ENCODE measurements at regions not wholly inside any gene's neighbourhood (a gene's known extent, or its start where the extent isn't known, plus 50 kb on each side); places are given as distances from the start of the nearest gene placed in this dataset.

GRCh38 chr1:38375035-38375434, 328.4 kb upstream of the POU3F1 start:
- DNase-seq: no peak

- DNase-seq: no peak
Measured at GRCh38 chr1:38371505-38371844, 324.9 kb upstream of the POU3F1 start.

DNA sequence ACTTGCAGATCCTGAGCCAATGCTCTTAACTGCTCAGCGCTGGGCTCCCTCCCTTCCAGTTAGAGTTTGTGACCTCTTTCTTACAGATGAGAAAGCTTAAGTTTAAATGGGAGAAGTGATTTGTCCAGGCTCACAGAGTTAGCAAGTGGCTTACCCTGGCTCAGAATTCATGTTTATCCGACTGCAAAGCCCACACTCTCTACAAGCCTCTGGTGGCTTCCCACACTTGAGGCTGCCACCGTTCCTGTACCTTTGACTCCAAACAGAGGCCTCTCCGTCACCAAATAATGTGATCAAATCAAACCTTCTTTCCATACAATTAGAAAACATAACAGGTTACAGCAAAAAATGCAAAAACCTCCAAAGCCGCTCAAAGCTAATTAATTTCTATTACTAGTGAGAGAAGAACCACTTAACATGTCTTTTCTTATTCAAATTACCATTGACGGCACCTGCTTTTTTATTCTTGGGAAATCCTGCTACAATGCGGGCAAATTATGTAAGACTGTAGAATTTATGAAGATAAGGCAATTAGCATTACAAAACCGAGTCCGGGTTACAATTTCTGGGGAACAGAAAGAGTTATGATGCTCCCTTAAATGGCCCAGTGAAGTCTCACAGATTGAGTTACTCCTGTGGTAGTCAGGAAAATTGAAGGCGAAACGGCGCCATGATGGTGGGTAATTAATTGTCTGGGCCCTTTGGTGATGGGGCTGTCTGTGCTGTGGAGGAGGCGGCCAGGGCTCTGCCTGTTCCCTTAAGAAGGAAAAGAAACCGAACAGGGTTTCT, 324.3 kb upstream of the POU3F1 start:
- DNase-seq: no peak

DNA sequence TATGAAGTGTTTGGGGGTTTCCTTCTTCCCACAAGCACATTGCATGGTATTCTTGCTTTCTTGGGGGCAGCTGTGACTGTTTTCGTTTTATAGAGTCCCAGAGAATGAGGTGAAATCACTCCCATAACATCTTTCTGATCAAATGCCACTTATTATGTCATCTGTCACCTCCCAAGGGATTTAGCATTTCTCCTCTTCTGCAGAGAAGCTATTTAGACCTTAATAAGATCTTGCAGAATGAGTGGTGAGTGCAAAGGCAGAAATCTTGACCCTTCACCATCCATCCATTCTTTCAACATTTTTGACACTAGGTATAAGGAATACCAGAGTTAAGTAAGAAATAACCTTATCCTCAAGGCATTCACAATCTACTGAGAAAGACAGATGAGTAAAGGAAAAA, 318.6 kb upstream of the POU3F1 start:
- DNase-seq: no peak

DNA sequence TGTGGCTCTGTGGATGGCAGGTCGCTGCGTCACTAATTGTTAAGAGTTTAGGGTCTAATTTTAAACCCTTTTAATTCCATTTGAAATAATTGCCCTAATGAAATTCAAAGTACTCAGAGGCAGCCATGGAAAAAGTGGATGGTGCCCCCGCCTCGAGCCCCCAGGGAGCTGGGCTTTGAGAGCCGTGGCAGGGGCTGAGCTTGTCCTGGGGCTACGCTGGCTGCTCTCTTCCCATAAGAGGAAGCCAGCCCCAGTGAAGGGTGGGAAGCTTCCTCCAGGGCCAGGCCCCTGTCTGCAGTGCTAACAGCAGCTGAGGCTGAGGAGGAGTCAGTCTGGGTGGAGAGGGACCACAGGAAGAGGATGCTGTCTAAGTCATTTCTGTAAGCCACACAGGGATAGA, 315.0 kb upstream of the POU3F1 start:
- no peak for DNase-seq

DNA sequence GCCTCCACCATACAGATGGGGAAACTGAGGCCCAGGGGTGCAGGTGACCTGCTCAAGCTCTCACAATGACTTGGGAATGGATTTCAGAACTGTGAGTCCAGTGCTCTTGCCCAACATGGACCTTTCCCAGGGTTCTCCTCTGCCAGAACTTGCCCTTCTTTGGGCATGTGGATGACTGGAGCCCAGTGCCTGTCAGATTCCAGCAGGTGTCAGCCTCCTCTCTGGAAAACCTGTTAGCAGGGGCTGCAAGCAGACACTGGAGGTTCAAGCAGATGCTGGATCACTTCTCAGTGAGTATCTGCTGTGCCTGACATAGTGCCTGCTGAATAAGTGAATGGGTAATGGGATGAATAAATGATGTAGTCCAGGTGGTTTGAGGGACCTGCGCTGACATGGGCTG, 314.2 kb upstream of the POU3F1 start:
- no peak for DNase-seq

GRCh38 chr1:38353956-38354355, 307.4 kb upstream of the POU3F1 start:
- DNase-seq: no peak

GRCh38 chr1:38352869-38353268, 306.3 kb upstream of the POU3F1 start:
- no peak for DNase-seq

DNA sequence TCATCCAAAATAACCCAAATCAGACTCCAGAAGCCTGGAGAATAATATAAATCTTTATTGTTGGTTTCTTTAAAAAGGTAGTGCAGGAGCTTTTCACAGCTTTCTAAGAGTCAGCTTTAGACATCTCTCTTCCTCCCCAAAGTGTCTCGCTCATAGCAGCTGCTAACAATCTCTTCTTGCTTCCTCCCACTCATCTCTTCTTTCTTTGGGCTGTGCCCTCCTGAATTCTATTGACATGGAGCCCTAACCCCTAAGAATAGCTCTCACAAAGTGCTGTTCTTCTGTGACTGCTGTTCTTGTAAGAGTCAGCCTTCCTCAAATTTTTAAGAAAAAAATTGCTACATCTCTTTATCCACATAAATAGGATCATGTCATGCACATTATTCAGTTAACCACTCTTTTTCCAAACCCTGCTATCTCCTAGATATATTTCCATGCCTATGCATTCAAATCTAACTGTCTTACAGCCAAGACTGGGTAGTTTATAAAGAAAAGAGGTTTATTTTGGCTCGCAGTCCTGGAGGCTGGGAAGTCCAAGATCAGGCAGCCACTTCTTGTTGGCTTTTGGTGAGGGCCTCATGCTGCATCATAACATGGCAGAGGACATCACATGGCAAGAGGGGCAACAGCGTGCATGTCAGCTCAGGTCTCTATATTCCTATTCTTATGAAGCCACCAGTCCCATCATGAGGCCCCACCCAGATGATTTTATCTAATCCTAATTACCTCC, 301.0 kb upstream of the POU3F1 start:
- DNase-seq: no peak

DNA sequence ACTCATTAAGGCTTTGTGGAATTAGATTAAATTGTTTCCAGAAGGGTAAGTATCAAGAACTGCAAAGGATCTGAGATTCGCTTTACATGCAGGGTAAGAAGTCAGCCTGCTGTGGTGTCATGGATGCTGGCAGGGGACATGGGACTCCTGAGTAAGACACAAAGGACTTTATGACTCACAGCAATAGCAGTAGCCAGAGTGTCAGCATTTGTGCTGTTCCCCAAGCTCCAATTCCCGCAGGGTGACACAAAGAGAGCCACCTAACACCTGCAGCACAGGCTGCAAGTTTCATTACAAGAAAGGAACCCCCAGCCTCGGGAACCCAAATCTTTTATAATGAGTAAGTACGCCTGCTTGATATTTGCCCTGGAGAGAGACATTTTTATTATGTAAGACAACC, 298.1 kb upstream of the POU3F1 start:
- DNase-seq: no peak

- no peak for DNase-seq
Measured at GRCh38 chr1:38341694-38342093, 295.1 kb upstream of the POU3F1 start.

DNA sequence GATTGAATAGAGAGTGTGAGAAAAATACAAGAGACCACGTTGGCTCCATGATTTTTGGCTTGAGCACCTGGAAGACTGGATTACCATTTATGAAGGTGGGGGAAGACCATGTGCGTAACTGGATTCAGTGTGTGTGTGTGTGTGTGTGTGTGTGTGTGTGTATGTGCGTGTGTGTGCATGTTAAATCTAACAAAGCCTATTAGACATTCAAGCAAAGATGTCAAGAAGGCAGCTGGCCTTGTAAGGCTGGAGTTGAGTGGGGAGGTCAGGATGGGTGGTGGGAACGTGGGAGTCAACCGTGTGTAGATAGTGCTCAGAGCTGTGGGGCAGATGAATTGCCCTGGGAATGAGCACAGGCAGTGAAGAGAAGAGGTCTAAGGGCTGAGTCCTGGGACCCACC, 293.8 kb upstream of the POU3F1 start:
- no peak for DNase-seq

DNA sequence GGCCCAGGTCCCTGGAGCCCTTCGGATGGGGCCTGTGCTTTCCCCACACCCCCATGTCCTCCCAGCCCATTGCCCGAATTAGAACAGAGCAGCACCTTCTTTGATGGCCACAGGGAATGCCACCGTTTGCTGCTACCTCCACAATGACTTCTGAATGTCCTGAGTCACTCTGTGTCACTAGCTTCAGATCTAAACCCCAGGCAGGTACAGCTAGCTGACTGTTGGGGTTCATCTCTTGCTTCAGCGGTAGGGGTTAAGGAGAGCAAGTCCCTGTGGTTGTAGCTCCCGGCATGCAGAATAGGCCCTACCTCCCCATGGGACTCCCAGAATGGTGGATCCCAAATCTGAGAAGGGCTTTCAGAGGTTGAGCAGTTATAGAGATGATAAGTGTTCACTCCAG, 291.1 kb upstream of the POU3F1 start:
- no peak for DNase-seq

DNA sequence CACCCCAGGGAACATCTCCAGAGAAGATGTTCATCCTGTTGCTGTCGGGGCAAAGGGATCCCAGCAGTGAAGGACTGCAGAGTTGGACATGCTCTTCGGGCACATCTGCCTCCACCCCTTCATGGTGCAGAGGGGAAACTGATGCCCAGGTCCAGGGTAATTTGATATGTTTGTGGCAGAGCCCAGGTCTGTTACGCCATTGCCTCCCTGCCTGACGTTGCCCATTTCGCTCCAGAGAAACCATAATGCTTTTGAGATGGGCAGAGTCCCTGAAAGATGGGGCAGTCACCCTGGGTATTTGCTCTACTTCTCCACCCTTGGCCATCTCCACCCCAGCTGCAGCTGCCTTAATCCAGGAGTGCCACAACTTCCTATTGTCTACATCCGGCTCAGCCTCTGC, 290.4 kb upstream of the POU3F1 start:
- DNase-seq: no peak

GRCh38 chr1:38336301-38336923, 289.8 kb upstream of the POU3F1 start:
- no peak for DNase-seq

DNA sequence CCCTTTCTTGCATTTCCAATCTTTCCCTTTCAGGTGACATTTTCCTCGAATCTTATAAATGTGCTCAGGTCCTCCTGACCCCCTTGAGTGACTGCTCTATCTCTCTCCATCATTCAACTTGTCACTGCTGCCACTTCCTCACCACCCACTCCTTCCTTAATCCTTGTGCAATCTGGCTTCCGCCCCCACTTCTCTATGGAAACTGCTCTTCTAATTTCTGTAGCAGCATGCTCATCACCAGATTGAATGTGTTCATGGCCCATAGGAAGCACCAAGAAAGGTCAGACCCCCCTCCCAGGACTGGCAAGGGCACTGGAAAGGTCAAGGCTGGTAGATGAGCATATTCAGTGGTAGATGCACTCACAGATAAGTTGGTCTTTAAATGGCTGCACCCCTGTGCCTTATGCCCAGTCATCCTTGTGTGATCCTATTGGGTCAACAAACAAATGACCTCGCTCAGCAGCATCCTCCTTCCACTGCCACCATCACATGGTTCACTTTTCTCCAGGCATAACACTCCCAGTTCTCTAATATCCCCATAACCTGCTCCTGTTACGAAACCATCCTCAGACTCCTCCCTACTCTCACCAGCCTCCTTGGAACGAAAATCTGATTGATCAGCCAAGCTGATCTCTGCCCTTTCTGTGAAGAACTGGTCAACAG, 288.5 kb upstream of the POU3F1 start:
- no peak for DNase-seq

DNA sequence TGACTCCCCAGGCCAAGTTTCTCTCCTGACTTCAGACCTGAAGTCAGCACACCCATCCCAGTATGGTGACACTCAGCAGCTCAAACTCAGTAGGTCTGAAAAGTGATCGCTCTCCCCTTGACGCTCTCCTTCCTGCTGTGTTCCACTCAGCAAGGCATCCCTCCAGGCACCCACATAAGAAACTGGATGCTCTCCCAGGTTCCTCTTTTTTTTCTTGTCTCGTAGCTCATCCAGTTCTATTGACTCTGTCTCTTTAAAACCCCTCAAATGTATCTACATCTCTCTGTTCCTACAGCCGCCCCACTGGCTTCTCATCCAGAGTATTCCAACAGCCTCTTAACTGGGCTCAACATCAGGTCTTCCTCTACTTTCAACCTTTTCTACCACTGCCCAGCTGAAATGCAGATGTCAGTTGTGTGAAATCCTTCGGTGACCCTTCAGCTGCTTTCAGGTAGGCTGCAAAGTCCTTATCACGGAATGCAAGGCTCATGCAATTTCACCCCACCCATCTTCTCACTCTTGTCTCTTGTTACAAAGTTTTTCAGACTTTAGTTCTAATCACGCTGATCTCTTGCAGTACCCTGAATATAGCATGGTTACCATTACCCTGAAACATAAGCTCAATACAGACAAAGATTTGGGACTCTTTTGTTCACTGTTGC, 286.2 kb upstream of the POU3F1 start:
- no peak for DNase-seq

GRCh38 chr1:38331496-38332210, 285.1 kb upstream of the POU3F1 start:
- DNase-seq: no peak

DNA sequence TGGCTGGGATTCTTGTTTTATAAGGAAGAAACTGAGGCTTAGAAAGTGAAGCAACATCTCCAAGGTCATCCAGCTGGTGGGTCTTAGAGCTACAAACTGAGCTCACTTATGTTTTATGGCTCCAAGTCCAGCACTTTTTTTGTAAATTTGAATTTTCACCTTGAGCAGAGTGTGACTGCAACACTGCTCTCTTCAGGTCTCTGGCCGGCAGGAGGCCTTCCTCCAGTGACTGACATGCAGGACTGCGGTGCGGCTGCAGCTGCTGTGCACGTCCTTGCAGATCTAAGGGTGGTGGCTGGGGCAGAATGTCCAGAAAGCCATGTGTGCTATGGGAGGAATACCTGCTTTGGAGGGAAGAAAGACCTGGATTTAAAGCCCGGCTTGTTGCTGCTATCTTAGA, 284.2 kb upstream of the POU3F1 start:
- DNase-seq: no peak

DNA sequence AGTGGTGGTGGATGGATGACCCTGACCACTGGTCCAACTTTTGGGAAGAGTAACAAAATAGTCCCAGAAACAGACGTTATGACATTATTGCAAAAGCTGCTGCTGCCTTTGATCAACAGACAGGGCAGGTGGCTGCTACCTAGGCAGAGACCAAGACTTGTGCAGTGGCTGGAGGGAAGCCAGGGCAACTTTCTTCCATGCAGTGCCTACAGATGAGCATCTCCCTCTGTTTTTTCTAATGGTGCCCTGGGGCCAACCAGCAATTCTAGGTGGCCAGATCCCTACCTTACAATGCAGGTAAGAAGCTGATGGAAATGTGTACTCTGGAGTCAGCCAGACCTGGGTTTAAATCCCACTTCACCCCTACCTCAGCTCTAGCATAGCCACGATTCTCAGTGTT, 283.1 kb upstream of the POU3F1 start:
- DNase-seq: no peak

DNA sequence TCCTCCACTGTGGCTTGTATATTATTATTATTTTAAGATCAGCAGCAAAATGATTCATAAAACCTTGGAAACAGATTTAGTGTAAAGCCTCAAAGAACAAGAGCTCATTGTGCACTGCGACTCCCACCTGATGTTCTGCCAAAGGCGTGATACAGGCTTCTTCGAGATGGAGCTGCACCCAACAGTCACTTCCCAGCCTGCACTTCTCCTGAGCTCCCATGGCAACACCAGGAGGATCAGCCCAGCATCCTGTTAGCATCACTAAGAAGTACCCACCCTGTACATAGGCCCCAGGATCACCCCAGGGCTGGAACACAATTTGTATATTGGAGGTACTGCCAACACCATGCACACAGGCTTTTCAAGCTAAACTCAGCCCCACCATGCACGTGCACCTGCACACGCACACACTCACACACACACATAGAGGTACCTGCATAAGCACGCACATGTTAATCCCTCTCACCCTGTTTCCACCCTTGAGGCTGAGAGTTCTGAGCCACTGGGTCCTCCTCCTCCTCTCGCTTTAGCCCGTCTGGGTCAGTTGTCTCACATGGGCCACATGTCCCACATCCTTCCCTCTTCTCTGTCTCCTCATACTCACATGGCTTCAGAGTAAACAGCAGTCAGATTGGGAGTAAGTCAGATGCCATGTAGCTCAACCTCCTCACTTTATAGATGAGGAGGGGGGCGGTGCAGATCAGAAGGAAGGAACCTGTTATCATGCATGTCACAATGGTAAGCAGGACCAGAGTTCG, 281.9 kb upstream of the POU3F1 start:
- no peak for DNase-seq

- DNase-seq: no peak
Measured at GRCh38 chr1:38327559-38327973, 281.0 kb upstream of the POU3F1 start.
